IPS-18c (cell line): ENCODE measurements at regions not wholly inside any gene's neighbourhood (a gene's known extent, or its start where the extent isn't known, plus 50 kb on each side); places are given as distances from the start of the nearest gene placed in this dataset.
"Not testable (repeated sequence)": the region's sequence is repeated elsewhere in the genome, so short reads cannot be mapped to it uniquely, and the experiment has no call there.

Experiments used
- H3K4me3 ChIP-seq: 2 replicates; pipeline ENCODE4 v1.7.0; 2013; ENCODE audit warnings: low read depth, mild to moderate bottlenecking, low read length, moderate library complexity; ENCODE audit not compliant: insufficient read depth
- H3K9me3 ChIP-seq: one replicate; pipeline ENCODE4 v1.6.1; 2013; ENCODE audit warnings: mild to moderate bottlenecking, low read length, moderate library complexity; ENCODE audit not compliant: control insufficient read depth, insufficient read depth

- peaks cover 2% of the 10 kb centered on the region for H3K9me3 ChIP-seq
- no peak overlapping the region for H3K4me3 ChIP-seq
These were observed 79.4 kb upstream of the NAV2 start for GRCh38 chr11:19633276-19633675.

DNA sequence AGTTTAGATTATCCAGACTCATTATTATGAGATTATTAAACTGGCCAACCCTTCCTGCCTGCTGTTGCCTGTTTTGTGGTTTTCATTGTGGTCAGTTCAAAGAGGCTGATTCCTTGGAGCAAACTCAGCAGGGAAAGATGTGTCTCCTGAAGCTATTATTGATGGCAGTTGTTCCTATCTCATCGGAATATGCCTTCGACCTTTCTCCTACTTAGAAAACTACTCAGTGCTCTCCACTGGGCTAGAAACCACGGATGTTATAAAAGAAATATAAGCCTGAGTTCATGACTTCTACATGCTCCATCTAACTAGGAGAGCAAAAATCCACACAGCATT, 80.2 kb upstream of the NAV2 start:
- Histone ChIP-seq H3K4me3 (no peak overlapping the region), H3K9me3 (peaks cover 2% of the 10 kb centered on the region)

DNA sequence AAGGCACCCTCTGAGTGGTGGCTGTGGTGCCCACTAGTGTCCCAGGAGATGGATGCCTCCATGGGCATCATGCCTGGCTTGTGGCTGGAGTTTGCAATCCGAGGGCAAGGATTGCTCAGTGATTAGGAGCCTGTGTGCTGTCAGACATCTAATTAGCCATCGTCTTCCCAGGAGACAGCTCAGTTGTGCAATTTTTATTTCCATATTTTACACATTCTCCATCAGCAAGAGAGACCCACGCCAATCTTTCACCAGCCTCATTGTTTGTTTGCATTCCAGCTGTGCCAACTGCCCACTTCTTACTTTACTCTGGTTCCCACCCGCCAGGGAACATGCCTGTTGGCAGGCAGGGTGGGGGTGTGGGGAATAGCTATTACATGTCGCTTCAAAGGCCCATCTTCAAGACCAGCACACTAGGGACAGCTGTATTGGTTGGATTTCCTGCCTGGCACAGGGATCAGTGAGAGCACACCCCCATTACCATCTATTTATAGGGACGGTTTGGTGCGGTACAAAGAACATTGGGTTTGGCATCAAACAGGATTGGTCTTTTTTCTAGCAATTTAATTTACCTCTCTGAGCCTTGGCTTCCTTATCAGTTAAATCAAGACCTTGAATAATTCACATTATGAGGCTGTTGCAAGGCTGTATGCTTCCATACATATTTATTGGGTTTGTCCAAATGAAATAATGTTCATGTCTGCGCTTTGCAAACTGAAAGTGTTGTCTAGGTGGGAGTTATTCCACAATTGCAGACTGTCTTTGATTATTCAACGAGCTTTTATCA, 80.7 kb upstream of the NAV2 start:
- Histone ChIP-seq H3K4me3 (no peak overlapping the region), H3K9me3 (peaks cover 2% of the 10 kb centered on the region)

GRCh38 chr11:19628018-19628417, 84.6 kb upstream of the NAV2 start:
- H3K9me3 ChIP-seq = no peaks in the 10 kb centered on the region
- H3K4me3 ChIP-seq = no peak overlapping the region

GRCh38 chr11:19627566-19627965, 85.1 kb upstream of the NAV2 start:
- H3K4me3 ChIP-seq = no peak overlapping the region
- no peaks in the 10 kb centered on the region for H3K9me3 ChIP-seq

GRCh38 chr11:19625438-19625837, 87.2 kb upstream of the NAV2 start:
- no peak overlapping the region for H3K4me3 ChIP-seq
- no peaks in the 10 kb centered on the region for H3K9me3 ChIP-seq

GRCh38 chr11:19617696-19618523, 94.7 kb upstream of the NAV2 start:
- H3K9me3 ChIP-seq = no peaks in the 10 kb centered on the region
- no peak overlapping the region for H3K4me3 ChIP-seq

- H3K9me3 ChIP-seq = peaks cover 5% of the 10 kb centered on the region
- H3K4me3 ChIP-seq = no peak overlapping the region
These were observed 97.1 kb upstream of the NAV2 start for GRCh38 chr11:19615341-19616183.

DNA sequence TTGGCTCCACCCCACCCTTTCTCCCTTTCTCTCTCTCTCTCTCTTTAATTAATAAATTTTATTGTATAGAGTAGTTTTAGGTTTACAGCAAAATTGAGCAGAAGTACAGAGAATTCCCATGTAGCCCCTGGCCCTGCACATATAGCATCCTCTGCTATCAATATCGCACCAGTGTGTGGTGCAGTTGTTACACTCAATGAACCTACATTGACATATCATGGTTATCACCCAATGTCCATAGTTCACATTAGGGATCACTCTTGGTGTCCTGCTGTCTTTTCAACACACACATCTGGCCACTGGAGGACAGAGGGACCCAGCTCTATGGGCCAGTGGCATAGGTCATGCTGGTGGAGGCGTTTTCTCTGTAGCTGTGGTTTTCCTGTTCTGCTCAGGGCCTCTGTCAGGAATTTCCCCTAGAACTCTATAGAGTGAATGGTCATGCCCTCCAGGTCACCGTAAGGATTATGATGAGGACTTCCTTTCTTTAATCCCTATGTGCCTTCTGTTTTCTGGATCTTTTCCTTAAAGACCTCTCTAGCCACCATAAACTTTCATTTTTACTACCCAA, 98.2 kb upstream of the NAV2 start:
- no peak overlapping the region for H3K4me3 ChIP-seq
- peaks cover 5% of the 10 kb centered on the region for H3K9me3 ChIP-seq

- H3K9me3 ChIP-seq = not testable (repeated sequence)
These were observed 100.6 kb upstream of the NAV2 start for GRCh38 chr11:19612025-19612424.

DNA sequence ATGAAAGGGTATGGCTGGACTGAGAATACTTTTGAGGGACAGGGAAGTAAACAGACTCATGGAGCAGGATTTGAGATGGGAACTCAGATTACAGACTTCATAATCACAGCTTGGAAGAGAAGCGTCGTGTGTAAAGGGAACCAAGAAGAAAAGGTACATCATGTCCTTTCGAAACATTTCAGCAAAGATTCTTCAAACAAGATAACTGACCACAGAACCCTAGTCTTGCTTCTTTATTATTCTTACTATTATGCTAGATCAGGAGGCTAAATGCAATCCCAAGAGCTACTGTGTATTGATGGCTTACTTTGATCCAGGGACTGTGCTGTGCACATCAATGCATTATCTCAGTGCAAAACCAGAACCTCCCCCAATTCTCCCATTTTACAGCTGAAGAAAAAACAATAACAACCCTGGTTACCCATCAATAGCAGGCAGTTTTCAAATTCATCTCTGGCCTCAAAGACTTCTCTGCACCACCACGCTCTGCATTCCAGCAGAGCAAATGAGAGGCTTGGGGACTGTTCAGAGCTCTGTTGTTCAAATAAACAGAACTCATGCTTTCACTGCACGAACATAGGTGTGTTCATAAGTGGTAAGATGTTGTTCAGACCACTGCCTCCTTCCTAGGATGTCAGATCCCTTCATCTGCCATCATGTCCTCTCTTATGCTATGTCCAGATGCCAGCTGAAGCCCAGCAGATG, 104.8 kb upstream of the NAV2 start:
- Histone ChIP-seq H3K4me3 (no peak overlapping the region), H3K9me3 (peaks cover 5% of the 10 kb centered on the region)

More at GRCh38 chr11:19612025-19612424, 100.6 kb upstream of the NAV2 start:
- H3K4me3 ChIP-seq = not testable (repeated sequence)

DNA sequence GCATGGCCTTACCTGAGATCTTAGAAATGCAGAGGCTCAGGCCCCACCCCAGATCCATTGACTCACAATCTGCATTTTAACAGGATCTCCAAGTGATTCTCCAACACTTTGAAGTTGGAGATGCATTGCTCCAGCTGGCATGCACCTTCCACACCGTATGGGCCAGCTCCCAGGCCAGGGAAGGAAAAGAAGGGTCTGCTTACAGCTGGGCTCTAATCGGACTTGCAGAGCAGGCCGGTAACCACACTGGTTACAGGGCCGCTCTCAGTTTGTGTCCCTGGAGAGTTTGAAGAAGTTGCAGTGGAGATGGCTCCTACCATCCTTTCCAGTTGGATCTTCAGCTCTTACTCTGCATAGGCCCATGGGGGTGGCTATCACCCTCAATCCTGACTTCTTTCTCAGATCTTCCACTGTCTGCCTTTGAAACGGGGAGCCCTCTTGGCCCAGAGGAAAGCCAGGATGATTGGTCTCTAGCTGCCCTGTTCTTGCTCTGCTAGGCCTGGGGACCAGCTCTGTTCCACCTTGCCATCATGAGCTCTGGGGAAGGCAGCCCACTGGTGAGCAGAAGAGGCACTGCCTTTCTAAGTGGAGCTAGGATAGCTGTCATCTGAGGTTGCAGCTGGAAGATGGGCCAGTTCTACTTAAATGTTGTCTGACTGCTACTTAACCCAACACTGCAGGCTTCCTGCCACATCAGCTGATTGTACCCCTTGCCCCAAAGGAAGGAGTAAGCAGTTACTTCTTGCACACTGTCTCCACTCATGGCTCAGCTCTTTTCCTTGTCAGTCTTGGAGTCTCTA, 105.6 kb upstream of the NAV2 start:
- no peak overlapping the region for H3K4me3 ChIP-seq
- H3K9me3 ChIP-seq = peaks cover 5% of the 10 kb centered on the region

- H3K4me3 ChIP-seq = no peak overlapping the region
- H3K9me3 ChIP-seq = no peaks in the 10 kb centered on the region
These were observed 106.9 kb upstream of the NAV2 start for GRCh38 chr11:19605520-19606371.

GRCh38 chr11:19604679-19605375, 107.8 kb upstream of the NAV2 start:
- Histone ChIP-seq H3K4me3 (no peak overlapping the region), H3K9me3 (no peaks in the 10 kb centered on the region)

DNA sequence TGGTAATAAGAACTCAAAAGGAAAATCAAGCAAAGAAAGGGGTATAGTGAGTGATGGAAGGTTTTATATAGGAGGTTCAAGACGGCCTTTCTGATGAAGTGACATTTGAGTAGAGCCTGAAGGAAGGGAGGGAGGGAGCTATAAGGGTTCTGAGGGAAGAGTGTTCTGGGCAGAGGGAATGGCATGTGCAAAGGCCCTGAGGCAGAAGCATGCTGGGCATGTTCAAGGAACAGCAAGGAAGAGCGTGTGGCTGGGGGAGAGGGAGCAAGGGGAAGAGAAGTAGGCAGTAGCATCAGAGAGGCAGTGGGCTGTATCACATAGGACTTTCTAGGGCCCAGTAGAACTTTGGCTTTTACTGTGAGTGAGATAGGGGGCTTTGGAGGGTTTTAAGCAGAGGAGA, 108.9 kb upstream of the NAV2 start:
- Histone ChIP-seq H3K9me3 (no peaks in the 10 kb centered on the region), H3K4me3 (no peak overlapping the region)
